CD4-positive, alpha-beta T cell treated with Interleukin-12 subunit alpha and Interleukin-12 subunit beta, for 1 hour (primary cell): ENCODE measurements at regions not wholly inside any gene's neighbourhood (a gene's known extent, or its start where the extent isn't known, plus 50 kb on each side); places are given as distances from the start of the nearest gene placed in this dataset.

Source experiments
- DNase-seq: peaks from one replicate; pipeline ENCODE4 v3.0.0-alpha.2; 2020

GRCh38 chr18:22325396-22325795 lies 92.3 kb downstream of the CTAGE1 start:
- DNase-seq, result no peak

GRCh38 chr18:22324191-22325131 lies 93.3 kb downstream of the CTAGE1 start:
- DNase-seq, result no peak

- DNase-seq, result no peak
Measured at GRCh38 chr18:22322243-22322691, 95.4 kb downstream of the CTAGE1 start.

- DNase-seq, result no peak
Measured at GRCh38 chr18:22320771-22321170, 96.9 kb downstream of the CTAGE1 start.

DNA sequence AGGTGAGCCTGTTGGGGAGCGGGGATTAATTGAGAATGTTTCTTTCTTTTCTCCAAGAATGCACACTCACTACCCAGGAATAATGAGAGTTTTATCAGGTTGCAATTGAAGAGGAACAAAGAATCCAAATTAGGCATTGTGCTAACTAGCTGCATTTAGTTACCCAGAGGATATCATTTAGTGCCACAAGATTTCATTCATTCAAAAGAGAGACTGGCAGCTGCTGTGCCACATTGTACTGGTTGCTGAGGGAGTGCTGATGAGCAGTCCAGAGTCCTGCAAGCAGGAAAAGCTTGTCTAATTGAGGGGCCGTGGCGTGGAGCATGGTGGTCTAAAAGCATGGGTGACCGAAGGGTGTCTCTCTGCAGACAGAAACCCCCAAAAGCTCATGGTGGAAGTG lies 97.6 kb downstream of the CTAGE1 start:
- no peak for DNase-seq

DNA sequence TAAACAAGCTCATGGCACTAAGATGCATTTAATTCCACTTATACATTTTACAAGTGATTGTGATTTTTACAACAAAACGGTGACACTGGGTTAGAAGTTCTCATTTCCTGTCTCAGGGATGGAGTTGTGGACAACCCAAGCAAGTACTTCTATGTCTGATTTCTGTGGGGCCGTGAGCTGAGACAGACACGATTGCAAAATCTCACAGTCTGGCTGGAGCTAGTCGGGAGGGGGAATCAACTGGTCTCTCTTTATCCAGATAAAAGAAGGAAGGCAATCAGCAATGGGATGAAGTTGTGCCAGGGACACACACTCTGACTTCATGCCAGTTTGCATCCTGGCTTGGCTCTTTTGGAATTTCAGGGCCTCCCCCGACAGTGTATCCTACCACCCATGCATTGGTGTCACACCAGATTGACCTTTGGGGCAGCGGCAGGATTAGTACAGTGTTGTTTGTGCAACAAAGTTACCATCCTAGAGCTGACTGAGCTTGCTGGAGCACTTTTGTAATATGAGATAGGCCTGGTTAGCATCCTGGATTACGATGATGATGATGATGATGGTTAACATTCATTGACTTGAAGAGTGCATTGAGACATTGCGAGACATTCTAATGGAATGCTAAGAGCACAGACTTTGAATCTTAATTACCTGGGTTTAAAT lies 98.8 kb downstream of the CTAGE1 start:
- no peak for DNase-seq

DNA sequence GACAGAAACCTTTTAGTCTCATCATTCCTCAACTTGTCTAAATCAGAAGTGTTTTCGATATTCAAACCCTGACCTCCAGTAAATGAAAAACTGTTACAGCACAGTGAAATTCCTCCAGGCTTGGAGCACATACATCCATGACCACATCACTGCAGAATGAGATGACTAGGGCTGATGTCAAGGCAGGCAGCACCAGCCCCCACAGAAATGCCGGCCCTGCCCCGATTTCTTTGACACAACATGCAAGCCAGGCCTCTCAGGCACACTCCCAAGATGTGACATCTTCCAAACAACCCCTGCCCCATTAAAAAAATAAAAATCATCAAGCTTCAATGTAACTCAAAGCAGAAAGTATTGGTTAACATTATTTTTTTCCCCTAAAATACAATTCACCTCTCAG lies 103.3 kb downstream of the CTAGE1 start:
- DNase-seq, result no peak

- no peak for DNase-seq
Measured at GRCh38 chr18:22314001-22314400, 103.7 kb downstream of the CTAGE1 start.

- DNase-seq, result no peak
Measured at GRCh38 chr18:22311301-22311700, 106.4 kb downstream of the CTAGE1 start.

GRCh38 chr18:22309191-22309590 lies 108.5 kb downstream of the CTAGE1 start:
- no peak for DNase-seq

DNA sequence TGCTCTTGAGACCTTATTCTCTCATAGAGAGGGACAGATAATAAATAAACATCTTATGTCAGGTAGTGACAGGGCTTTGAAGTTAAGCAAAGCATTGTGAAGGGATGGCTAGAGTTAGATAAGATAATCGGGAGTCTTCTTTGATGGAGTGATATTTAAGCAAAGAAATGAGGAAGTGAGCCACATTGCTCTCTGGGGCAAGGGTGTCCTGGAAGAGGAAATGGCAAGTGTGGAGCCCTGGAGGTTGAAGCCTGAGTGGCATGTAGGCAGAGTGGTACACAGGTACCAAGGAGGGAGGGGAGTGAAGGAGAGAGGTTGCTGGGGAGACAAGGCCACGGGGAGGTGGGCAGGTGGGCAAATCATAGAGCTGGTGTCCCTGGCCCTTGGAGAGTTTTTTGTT lies 110.2 kb downstream of the CTAGE1 start:
- no peak for DNase-seq

DNA sequence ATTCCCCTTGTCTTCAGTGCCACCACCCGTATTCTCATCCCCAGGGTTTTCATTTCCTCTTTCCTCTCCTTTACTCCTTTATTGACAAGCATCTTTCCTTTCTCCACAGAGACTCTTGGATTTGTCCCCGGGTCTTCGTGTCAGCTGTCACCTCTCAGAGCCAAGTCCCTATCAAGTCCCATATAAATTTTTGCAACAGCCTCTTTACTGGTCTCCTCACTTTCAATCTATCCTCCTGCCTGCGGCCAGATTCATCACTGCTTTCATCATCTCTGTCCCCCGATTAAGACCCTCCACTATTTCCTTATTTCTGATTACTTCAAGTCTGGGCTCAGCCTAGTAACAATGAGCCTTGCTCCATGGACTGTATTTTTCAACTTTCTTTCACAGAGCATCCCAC lies 113.8 kb downstream of the CTAGE1 start:
- no peak for DNase-seq

DNA sequence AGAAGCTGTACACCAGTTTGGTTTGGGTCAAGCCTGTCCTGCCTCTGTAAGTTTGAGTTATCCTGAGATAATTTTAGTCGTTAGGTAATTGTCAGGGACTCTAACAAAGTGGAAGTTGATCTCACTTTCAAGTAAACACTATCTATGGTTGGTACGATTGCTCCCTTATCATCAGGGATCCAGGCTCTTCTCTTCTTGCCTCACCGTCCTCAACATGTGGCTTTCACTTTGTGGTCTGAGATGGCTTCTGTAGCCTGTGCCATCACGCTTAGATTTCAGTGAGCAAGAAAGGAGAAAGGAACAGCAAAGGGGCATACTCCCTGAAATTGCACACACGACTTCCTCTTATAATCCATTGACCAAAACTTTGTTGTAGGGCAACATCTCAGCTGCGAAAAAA lies 115.6 kb downstream of the CTAGE1 start:
- DNase-seq, result no peak

GRCh38 chr18:22300665-22301636 lies 116.8 kb downstream of the CTAGE1 start:
- DNase-seq, result no peak

DNA sequence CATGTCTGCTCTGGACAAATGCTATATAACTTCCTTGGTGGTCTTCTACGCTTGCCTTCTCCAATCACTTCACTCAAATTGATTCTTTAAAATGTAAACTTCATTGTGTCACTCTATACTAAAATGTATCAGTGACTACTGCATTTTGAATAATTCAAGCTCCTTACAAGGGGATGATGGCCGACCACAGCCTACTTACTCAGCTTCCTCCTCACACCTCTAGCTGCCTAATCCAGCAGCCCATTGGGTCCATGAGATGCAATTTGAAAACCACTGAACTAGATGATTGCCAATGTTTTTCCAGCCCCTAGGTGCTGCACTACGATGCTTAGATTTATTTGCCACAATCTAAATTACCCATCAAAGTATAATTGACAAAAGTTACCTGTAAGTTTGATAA lies 120.7 kb downstream of the CTAGE1 start:
- no peak for DNase-seq

DNA sequence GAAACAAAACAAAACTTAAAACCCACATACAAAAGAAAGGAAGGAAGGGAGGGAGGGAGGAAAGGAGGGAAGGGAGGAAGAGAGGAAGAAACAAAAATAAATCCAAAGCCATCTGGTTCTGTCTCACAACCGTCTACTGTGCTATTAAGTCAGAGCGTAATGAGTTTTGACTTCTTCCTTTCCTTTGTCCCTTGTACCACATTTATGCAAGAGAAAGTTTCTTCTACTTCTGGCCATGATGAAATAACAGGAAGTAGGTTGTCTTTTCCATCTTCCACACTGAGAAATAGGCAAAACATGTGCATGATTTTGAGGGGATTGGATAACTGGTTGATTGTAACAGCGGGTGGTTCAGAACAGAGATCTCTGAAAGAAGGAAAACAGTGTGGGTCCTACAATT lies 121.4 kb downstream of the CTAGE1 start:
- DNase-seq, result no peak

GRCh38 chr18:22293417-22293816 lies 124.0 kb downstream of the GATA6 start:
- DNase-seq, result no peak

DNA sequence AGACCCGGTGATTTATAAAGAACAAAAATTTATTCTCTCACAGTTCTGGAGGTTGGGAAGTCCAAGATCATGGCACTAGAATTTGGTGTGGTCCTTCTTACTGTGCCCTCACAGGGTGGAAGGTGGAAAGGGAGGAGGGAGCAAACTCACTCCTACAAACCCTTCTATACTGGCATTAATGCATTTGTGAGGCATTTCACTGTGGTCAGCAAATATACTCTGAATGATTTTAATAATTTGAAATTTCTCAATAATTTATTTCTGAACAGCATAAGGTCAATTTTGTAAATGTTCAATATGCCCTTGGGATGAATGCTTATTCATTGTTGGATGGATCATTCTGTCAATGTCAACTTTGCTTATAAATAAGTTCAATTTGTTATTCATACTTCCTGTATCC lies 120.6 kb downstream of the GATA6 start:
- no peak for DNase-seq

GRCh38 chr18:22286585-22286984 lies 117.2 kb downstream of the GATA6 start:
- DNase-seq, result no peak

DNA sequence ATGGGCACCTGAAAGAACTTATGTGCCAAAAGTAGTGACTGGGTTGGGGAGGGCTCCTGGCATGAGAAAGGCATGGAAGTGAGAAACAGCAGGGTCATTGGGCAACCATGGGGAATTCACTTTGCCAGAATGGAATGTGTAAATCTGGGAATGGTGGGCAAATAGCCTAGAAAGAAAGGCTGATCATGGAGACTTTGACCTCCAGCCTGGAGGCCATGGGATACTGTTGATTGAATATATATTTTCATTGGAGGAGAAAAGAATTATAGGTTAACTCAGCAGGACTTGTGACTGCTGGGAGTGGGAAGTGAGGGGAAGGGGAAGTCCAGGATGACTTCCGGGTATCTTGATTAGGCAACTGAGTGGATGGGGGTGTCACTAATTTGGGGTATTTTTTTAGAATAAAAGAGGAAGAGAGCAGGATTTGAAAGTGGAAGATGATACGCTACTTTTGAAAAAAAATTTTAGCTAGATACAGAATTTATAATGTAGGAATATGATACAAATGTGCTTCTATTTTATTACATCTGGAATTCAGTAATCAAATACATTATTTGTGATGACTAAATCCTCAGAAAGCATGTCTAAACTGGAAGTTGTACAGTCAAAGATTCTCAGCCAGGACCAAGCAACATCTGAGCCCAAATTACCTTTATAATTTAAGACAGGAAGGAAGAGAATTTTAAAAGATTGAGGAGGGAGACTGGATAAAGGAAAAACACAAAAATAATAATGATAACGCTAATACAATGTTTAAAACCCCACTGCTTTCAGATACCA lies 116.2 kb downstream of the GATA6 start:
- no peak for DNase-seq

GRCh38 chr18:22284581-22285360 lies 115.4 kb downstream of the GATA6 start:
- DNase-seq, result no peak
